ENCODE measurements at regions not wholly inside any gene's neighbourhood (a gene's known extent, or its start where the extent isn't known, plus 50 kb on each side); places are given as distances from the start of the nearest gene placed in this dataset.

GRCh38 chr5:9869616-9870288 lies 239.6 kb upstream of the TAS2R1 start:
- 71% methylated on average over 2 of the region's 2 CpGs for WGBS
- Histone ChIP-seq H3K9me3 (ENCODE audit: control insufficient read depth in 4 of 4, low read length in 3 of 4) (peaks cover 3 to 5% (median 4%) of the 10 kb centered on the region in 4 donors), H3K27ac (ENCODE audit: low read depth in 1 of 2, low read length in 2 of 2) (no peak overlapping the region), H3K36me3 (ENCODE audit: control insufficient read depth in 4 of 4, insufficient read depth in 3 of 4, low read depth in 1 of 4, low read length in 3 of 4) (no peaks in the 10 kb centered on the region), H3K4me1 (ENCODE audit: control insufficient read depth in 4 of 4, insufficient read depth in 4 of 4, low read length in 3 of 4) (no peaks in the 10 kb centered on the region), H3K4me3 (ENCODE audit: low read depth in 1 of 3, low read length in 3 of 3) (no peak overlapping the region), H3K9ac (ENCODE audit: low read depth in 1 of 2, low read length in 2 of 2) (no peak overlapping the region), H3K27me3 (ENCODE audit: control insufficient read depth in 4 of 4, insufficient read depth in 4 of 4, low read length in 3 of 4) (no peaks in the 10 kb centered on the region)
- DNase-seq (ENCODE audit: low spot score): no peak
- no peak for TF ChIP-seq MAX (IDR thresholded peaks at IDR 0.05)
- TF ChIP-seq SP1 (IDR thresholded peaks at IDR 0.05): no peak

- Histone ChIP-seq H3K9me3 (ENCODE audit: control insufficient read depth in 4 of 4, low read length in 3 of 4) (peaks cover 3 to 11% (median 5%) of the 10 kb centered on the region in 4 donors), H3K27me3 (ENCODE audit: control insufficient read depth in 4 of 4, insufficient read depth in 4 of 4, low read length in 3 of 4) (peaks cover 0 to 1% (median 0%) of the 10 kb centered on the region in 4 donors), H3K4me1 (ENCODE audit: control insufficient read depth in 4 of 4, insufficient read depth in 4 of 4, low read length in 3 of 4) (no peaks in the 10 kb centered on the region), H3K9ac (ENCODE audit: low read depth in 1 of 2, low read length in 2 of 2) (no peak overlapping the region), H3K4me3 (ENCODE audit: low read depth in 1 of 3, low read length in 3 of 3) (no peak overlapping the region), H3K36me3 (ENCODE audit: control insufficient read depth in 4 of 4, insufficient read depth in 3 of 4, low read depth in 1 of 4, low read length in 3 of 4) (no peaks in the 10 kb centered on the region), H3K27ac (ENCODE audit: low read depth in 1 of 2, low read length in 2 of 2) (no peak overlapping the region)
- TF ChIP-seq GABPA (IDR thresholded peaks at IDR 0.05 in 1 of 2, conservative IDR thresholded peaks at IDR 0.05 in 1 of 2) (no peak), MAX (IDR thresholded peaks at IDR 0.05) (no peak), JUND (IDR thresholded peaks at IDR 0.05) (no peak), HNF4A (conservative IDR thresholded peaks at IDR 0.05) (no peak), ATF3 (IDR thresholded peaks at IDR 0.05) (no peak), SP1 (IDR thresholded peaks at IDR 0.05) (no peak), FOXA1 (IDR thresholded peaks at IDR 0.05) (no peak), EGR1 (IDR thresholded peaks at IDR 0.05; ENCODE audit: low read depth in 2 of 2) (no peak), HNF4G (IDR thresholded peaks at IDR 0.05) (no peak), FOXA2 (IDR thresholded peaks at IDR 0.05) (no peak), YY1 (IDR thresholded peaks at IDR 0.05) (no peak), RAD21 (IDR thresholded peaks at IDR 0.05) (no peak), TAF1 (conservative IDR thresholded peaks at IDR 0.05) (no peak), NR2F2 (IDR thresholded peaks at IDR 0.05) (no peak), RXRA (IDR thresholded peaks at IDR 0.05) (no peak)
- TF ChIP-seq, protein P1, sequence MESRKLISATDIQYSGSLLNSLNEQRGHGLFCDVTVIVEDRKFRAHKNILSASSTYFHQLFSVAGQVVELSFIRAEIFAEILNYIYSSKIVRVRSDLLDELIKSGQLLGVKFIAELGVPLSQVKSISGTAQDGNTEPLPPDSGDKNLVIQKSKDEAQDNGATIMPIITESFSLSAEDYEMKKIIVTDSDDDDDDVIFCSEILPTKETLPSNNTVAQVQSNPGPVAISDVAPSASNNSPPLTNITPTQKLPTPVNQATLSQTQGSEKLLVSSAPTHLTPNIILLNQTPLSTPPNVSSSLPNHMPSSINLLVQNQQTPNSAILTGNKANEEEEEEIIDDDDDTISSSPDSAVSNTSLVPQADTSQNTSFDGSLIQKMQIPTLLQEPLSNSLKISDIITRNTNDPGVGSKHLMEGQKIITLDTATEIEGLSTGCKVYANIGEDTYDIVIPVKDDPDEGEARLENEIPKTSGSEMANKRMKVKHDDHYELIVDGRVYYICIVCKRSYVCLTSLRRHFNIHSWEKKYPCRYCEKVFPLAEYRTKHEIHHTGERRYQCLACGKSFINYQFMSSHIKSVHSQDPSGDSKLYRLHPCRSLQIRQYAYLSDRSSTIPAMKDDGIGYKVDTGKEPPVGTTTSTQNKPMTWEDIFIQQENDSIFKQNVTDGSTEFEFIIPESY (IDR thresholded peaks at IDR 0.05): no peak
- TF ChIP-seq, protein P2, sequence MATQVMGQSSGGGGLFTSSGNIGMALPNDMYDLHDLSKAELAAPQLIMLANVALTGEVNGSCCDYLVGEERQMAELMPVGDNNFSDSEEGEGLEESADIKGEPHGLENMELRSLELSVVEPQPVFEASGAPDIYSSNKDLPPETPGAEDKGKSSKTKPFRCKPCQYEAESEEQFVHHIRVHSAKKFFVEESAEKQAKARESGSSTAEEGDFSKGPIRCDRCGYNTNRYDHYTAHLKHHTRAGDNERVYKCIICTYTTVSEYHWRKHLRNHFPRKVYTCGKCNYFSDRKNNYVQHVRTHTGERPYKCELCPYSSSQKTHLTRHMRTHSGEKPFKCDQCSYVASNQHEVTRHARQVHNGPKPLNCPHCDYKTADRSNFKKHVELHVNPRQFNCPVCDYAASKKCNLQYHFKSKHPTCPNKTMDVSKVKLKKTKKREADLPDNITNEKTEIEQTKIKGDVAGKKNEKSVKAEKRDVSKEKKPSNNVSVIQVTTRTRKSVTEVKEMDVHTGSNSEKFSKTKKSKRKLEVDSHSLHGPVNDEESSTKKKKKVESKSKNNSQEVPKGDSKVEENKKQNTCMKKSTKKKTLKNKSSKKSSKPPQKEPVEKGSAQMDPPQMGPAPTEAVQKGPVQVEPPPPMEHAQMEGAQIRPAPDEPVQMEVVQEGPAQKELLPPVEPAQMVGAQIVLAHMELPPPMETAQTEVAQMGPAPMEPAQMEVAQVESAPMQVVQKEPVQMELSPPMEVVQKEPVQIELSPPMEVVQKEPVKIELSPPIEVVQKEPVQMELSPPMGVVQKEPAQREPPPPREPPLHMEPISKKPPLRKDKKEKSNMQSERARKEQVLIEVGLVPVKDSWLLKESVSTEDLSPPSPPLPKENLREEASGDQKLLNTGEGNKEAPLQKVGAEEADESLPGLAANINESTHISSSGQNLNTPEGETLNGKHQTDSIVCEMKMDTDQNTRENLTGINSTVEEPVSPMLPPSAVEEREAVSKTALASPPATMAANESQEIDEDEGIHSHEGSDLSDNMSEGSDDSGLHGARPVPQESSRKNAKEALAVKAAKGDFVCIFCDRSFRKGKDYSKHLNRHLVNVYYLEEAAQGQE (IDR thresholded peaks at IDR 0.05): no peak
- TF ChIP-seq, protein P3, sequence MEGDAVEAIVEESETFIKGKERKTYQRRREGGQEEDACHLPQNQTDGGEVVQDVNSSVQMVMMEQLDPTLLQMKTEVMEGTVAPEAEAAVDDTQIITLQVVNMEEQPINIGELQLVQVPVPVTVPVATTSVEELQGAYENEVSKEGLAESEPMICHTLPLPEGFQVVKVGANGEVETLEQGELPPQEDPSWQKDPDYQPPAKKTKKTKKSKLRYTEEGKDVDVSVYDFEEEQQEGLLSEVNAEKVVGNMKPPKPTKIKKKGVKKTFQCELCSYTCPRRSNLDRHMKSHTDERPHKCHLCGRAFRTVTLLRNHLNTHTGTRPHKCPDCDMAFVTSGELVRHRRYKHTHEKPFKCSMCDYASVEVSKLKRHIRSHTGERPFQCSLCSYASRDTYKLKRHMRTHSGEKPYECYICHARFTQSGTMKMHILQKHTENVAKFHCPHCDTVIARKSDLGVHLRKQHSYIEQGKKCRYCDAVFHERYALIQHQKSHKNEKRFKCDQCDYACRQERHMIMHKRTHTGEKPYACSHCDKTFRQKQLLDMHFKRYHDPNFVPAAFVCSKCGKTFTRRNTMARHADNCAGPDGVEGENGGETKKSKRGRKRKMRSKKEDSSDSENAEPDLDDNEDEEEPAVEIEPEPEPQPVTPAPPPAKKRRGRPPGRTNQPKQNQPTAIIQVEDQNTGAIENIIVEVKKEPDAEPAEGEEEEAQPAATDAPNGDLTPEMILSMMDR (IDR thresholded peaks at IDR 0.05; ENCODE audit: low read depth, low read length, missing input control): no peak
- no peak for DNase-seq (ENCODE audit: low spot score)
- 72% methylated on average over 1 of the region's 1 CpG for WGBS
Measured at GRCh38 chr5:9865574-9865973, 235.4 kb upstream of the TAS2R1 start.
